ENCODE measurements at regions not wholly inside any gene's neighbourhood (a gene's known extent, or its start where the extent isn't known, plus 50 kb on each side); places are given as distances from the start of the nearest gene placed in this dataset.
"Not testable (repeated sequence)": the region's sequence is repeated elsewhere in the genome, so short reads cannot be mapped to it uniquely, and the experiment has no call there.

GRCh38 chr17:43314611-43315011 is 80.8 kb upstream of the RNU2-1 start:
- no peak overlapping the region for H3K4me3 ChIP-seq (IDR thresholded peaks at IDR 0.05; ENCODE audit: insufficient read depth, low read depth, low read length)
- H3K4me2 ChIP-seq = no peak overlapping the region
- no peak overlapping the region for H3K27ac ChIP-seq
- H3K9ac ChIP-seq = no peak overlapping the region
- H4K20me1 ChIP-seq (ENCODE audit: insufficient read depth) = no peaks in the 10 kb centered on the region
- no peak for TF ChIP-seq CTCF (conservative IDR thresholded peaks at IDR 0.05; ENCODE audit: low read depth, low read length)
- no peaks in the 10 kb centered on the region for H3K4me1 ChIP-seq (ENCODE audit: low read depth, poor library complexity, severe bottlenecking)
- no peaks in the 10 kb centered on the region for H3K79me2 ChIP-seq (ENCODE audit: insufficient read depth, low read depth)
- H2AFZ ChIP-seq (ENCODE audit: low read depth) = no peak overlapping the region
- H3K36me3 ChIP-seq (ENCODE audit: insufficient read depth) = no peaks in the 10 kb centered on the region
- no peaks in the 10 kb centered on the region; the same call in 1 of the 2 replicates for H3K27me3 ChIP-seq (ENCODE audit: insufficient read depth, low read depth)

GRCh38 chr17:43312011-43312410 is 78.2 kb upstream of the RNU2-1 start:
- no peak overlapping the region for H3K27ac ChIP-seq

GRCh38 chr17:43309505-43310332 is 75.9 kb upstream of the RNU2-1 start:
- TF ChIP-seq CTCF (conservative IDR thresholded peaks at IDR 0.05; ENCODE audit: low read depth, low read length) = no peak
- H2AFZ ChIP-seq (ENCODE audit: low read depth) = no peak overlapping the region
- H3K27me3 ChIP-seq (ENCODE audit: insufficient read depth, low read depth) = no peaks in the 10 kb centered on the region; the same call in 1 of the 2 replicates
- H3K4me3 ChIP-seq (IDR thresholded peaks at IDR 0.05; ENCODE audit: insufficient read depth, low read depth, low read length) = no peak overlapping the region
- no peak overlapping the region for H3K9ac ChIP-seq
- no peaks in the 10 kb centered on the region for H3K79me2 ChIP-seq (ENCODE audit: insufficient read depth, low read depth)
- H3K4me2 ChIP-seq = no peak overlapping the region
- H3K4me1 ChIP-seq (ENCODE audit: low read depth, poor library complexity, severe bottlenecking) = no peaks in the 10 kb centered on the region
- H3K36me3 ChIP-seq (ENCODE audit: insufficient read depth) = no peaks in the 10 kb centered on the region
- H3K27ac ChIP-seq = no peak overlapping the region
- H4K20me1 ChIP-seq (ENCODE audit: insufficient read depth) = no peaks in the 10 kb centered on the region

More at GRCh38 chr17:43312011-43312410, 78.2 kb upstream of the RNU2-1 start:
- TF ChIP-seq CTCF (conservative IDR thresholded peaks at IDR 0.05; ENCODE audit: low read depth, low read length) = no peak
- no peak overlapping the region for H3K4me2 ChIP-seq
- H4K20me1 ChIP-seq (ENCODE audit: insufficient read depth) = no peaks in the 10 kb centered on the region
- H3K4me1 ChIP-seq (ENCODE audit: low read depth, poor library complexity, severe bottlenecking) = no peaks in the 10 kb centered on the region
- H3K4me3 ChIP-seq (IDR thresholded peaks at IDR 0.05; ENCODE audit: insufficient read depth, low read depth, low read length) = no peak overlapping the region
- H3K36me3 ChIP-seq (ENCODE audit: insufficient read depth) = no peaks in the 10 kb centered on the region
- no peaks in the 10 kb centered on the region for H3K79me2 ChIP-seq (ENCODE audit: insufficient read depth, low read depth)
- no peak overlapping the region for H2AFZ ChIP-seq (ENCODE audit: low read depth)
- H3K27me3 ChIP-seq (ENCODE audit: insufficient read depth, low read depth) = no peaks in the 10 kb centered on the region; the same call in 1 of the 2 replicates
- H3K9ac ChIP-seq = no peak overlapping the region

GRCh38 chr17:43308999-43309398 is 75.2 kb upstream of the RNU2-1 start:
- no peak overlapping the region for H3K27ac ChIP-seq
- H3K36me3 ChIP-seq (ENCODE audit: insufficient read depth) = no peaks in the 10 kb centered on the region
- H3K27me3 ChIP-seq (ENCODE audit: insufficient read depth, low read depth) = no peaks in the 10 kb centered on the region; the same call in 1 of the 2 replicates
- no peak overlapping the region for H3K9ac ChIP-seq
- H2AFZ ChIP-seq (ENCODE audit: low read depth) = no peak overlapping the region
- TF ChIP-seq CTCF (conservative IDR thresholded peaks at IDR 0.05; ENCODE audit: low read depth, low read length) = no peak
- no peaks in the 10 kb centered on the region for H4K20me1 ChIP-seq (ENCODE audit: insufficient read depth)
- no peak overlapping the region for H3K4me3 ChIP-seq (IDR thresholded peaks at IDR 0.05; ENCODE audit: insufficient read depth, low read depth, low read length)
- H3K4me1 ChIP-seq (ENCODE audit: low read depth, poor library complexity, severe bottlenecking) = no peaks in the 10 kb centered on the region
- H3K79me2 ChIP-seq (ENCODE audit: insufficient read depth, low read depth) = no peaks in the 10 kb centered on the region
- no peak overlapping the region for H3K4me2 ChIP-seq

GRCh38 chr17:43304792-43305191 is 71.0 kb upstream of the RNU2-1 start:
- not testable (repeated sequence) for H3K4me1 ChIP-seq (ENCODE audit: low read depth, poor library complexity, severe bottlenecking); H3K79me2 ChIP-seq (ENCODE audit: insufficient read depth, low read depth); H3K27ac ChIP-seq; H3K9ac ChIP-seq; H3K36me3 ChIP-seq (ENCODE audit: insufficient read depth); H3K4me3 ChIP-seq (IDR thresholded peaks at IDR 0.05; ENCODE audit: insufficient read depth, low read depth, low read length); H4K20me1 ChIP-seq (ENCODE audit: insufficient read depth); H3K4me2 ChIP-seq; H2AFZ ChIP-seq (ENCODE audit: low read depth); H3K27me3 ChIP-seq (ENCODE audit: insufficient read depth, low read depth)

GRCh38 chr17:43303049-43303448 is 69.3 kb upstream of the RNU2-1 start:
- H3K9ac ChIP-seq; H3K4me3 ChIP-seq (IDR thresholded peaks at IDR 0.05; ENCODE audit: insufficient read depth, low read depth, low read length); H3K79me2 ChIP-seq (ENCODE audit: insufficient read depth, low read depth); H3K4me2 ChIP-seq; H4K20me1 ChIP-seq (ENCODE audit: insufficient read depth); H2AFZ ChIP-seq (ENCODE audit: low read depth); H3K27ac ChIP-seq; H3K27me3 ChIP-seq (ENCODE audit: insufficient read depth, low read depth); H3K36me3 ChIP-seq (ENCODE audit: insufficient read depth); H3K4me1 ChIP-seq (ENCODE audit: low read depth, poor library complexity, severe bottlenecking): not testable (repeated sequence)
